ENCODE measurements at regions not wholly inside any gene's neighbourhood (a gene's known extent, or its start where the extent isn't known, plus 50 kb on each side); places are given as distances from the start of the nearest gene placed in this dataset.

DNA sequence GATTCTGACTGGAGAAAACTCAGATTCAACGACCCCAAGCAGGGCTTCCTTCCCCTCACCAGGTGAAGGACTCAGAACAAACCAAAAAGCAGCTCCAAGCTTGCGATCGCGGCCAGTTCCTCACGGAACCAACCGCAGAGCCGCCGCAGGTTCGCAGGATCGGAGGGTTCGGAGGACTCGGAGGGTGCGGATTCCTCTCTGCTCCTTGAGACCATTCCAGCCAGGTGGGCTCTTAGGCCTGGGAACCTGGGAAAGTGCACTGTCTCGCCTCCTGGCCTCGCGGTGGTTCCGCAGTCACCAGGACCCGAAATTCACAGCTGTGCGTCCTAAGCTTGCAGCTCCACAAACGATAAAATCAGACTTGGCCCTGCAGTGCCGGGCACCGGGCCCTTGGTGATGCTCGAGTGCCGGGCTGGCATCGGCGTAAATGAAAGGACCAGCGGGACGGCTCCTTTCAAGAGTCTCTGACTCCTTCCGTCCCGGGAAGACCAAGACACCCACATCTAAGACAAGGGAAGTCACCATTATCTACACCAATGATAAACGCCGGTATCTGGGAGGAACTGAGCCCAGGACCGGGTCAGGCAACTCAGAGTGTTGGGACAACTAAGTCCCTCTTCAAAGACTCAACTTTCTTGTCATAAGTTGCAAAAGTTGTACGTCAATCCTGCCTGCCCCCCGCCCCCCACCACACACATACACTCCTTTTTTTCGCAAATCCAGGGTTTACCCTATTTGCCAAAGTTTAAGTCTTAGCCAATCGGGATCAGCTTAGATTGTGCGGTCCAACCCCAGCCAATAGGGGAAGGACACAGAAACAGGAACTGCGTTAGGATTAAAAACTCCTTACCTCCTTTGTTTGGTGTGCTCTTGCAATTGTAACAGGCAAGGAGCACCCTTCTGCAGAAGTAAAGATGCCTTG, 69.8 kb upstream of the PRSS16 start:
- TF ChIP-seq, protein P1, sequence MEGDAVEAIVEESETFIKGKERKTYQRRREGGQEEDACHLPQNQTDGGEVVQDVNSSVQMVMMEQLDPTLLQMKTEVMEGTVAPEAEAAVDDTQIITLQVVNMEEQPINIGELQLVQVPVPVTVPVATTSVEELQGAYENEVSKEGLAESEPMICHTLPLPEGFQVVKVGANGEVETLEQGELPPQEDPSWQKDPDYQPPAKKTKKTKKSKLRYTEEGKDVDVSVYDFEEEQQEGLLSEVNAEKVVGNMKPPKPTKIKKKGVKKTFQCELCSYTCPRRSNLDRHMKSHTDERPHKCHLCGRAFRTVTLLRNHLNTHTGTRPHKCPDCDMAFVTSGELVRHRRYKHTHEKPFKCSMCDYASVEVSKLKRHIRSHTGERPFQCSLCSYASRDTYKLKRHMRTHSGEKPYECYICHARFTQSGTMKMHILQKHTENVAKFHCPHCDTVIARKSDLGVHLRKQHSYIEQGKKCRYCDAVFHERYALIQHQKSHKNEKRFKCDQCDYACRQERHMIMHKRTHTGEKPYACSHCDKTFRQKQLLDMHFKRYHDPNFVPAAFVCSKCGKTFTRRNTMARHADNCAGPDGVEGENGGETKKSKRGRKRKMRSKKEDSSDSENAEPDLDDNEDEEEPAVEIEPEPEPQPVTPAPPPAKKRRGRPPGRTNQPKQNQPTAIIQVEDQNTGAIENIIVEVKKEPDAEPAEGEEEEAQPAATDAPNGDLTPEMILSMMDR (IDR thresholded peaks at IDR 0.05): no peak
- no peak for TF ChIP-seq POLR2A (IDR thresholded peaks at IDR 0.05)
- 0 to 1% methylated on average over 39 of the region's 39 CpGs for WGBS, 2 donors
- peak overlapping the region; percentile 72 for H3K4me3 ChIP-seq (ENCODE audit: low read depth, poor library complexity, severe bottlenecking)
- DNase-seq (ENCODE audit: low spot score in 2 of 2): peak; percentile 74 to 94
- intact Hi-C loops (cut with DNase I; ENCODE audit: low total_unique reads): no loop called here

DNA sequence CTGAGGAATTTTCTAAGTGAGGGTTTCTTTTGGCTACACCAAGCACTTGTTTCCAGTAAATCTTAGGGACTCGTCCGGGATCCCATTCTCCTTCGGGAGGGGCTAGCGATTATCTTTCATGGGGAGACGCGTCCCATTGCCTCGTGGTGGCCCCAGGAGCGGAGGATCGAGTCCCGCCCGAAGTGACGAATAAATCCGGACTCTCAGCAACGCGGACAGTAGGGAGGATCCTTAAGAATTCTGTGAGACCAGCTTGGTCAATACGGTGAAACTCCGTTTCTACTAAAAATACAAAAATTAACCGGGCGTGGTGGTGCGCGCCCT, 69.1 kb upstream of the PRSS16 start:
- 4 to 5% methylated on average over 21 of the region's 21 CpGs for WGBS, 2 donors
- peak overlapping the region; percentile 72 for H3K4me3 ChIP-seq (ENCODE audit: low read depth, poor library complexity, severe bottlenecking)
- TF ChIP-seq, protein P1 (IDR thresholded peaks at IDR 0.05): no peak
- TF ChIP-seq POLR2A (IDR thresholded peaks at IDR 0.05): no peak
- no peak for DNase-seq (ENCODE audit: low spot score in 2 of 2)
- intact Hi-C loops (cut with DNase I; ENCODE audit: low total_unique reads): no loop called here

GRCh38 chr6:27178860-27179259, 68.6 kb upstream of the PRSS16 start:
- no peak overlapping the region for H3K4me3 ChIP-seq (ENCODE audit: low read depth, poor library complexity, severe bottlenecking)

GRCh38 chr6:27183060-27183832, 64.3 kb upstream of the PRSS16 start:
- WGBS, 2 donors: 79% methylated on average over 9 of the region's 9 CpGs

More at GRCh38 chr6:27178860-27179259, 68.6 kb upstream of the PRSS16 start:
- WGBS, 2 donors: 37 to 47% methylated on average over 15 of the region's 15 CpGs
- no peak for TF ChIP-seq POLR2A (IDR thresholded peaks at IDR 0.05)
- TF ChIP-seq, protein P1 (IDR thresholded peaks at IDR 0.05): no peak
- intact Hi-C loops (cut with DNase I; ENCODE audit: low total_unique reads): no loop called here
- no peak for DNase-seq (ENCODE audit: low spot score in 2 of 2)

DNA sequence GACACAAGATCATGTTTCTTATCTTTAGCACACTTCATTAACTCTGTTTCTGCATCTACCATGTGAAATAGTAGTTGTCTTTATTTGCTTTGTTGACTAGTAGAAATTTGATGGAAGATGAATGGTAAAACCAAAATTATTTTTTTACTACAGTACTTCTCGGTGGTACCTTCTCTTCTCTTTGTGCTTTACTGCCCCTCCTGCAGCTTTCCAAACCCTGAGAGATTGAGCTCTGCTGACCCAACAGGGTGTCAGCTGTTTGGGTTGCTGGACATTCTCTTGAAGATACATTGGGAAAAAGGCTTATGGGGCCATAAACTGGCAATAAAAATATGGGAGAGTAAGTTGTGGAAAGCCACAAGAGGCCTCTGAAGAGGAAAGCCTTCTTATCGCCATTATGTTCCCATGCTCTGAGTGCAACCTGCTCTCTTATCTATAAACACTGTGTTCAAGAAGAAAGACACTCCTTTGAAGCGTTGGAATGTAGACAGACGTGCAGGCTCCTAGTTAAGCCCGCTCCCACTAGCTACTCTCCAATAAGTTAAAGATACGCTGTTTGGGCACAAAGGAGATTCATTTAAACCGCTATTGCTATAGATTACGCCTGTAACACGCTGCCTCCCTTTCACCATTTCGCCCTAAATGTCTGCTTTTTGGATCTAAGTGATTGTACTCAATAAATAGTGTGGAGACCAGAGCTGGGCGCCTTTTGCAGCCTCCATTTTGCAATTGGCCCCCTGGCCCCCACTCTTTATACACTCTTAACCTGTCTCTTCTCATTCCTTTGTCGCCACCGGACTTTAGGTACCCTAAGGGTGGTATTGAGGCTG, 60.1 kb upstream of the PRSS16 start:
- 16 to 24% methylated on average over 13 of the region's 13 CpGs for WGBS, 2 donors
- intact Hi-C loops (cut with DNase I; ENCODE audit: low total_unique reads): no loop called here
- peak overlapping the region; percentile 74 for H3K4me3 ChIP-seq (ENCODE audit: low read depth, poor library complexity, severe bottlenecking)
- no peak for TF ChIP-seq POLR2A (IDR thresholded peaks at IDR 0.05)
- TF ChIP-seq, protein P1 (IDR thresholded peaks at IDR 0.05): no peak
- no peak for DNase-seq (ENCODE audit: low spot score in 2 of 2)

More at GRCh38 chr6:27183060-27183832, 64.3 kb upstream of the PRSS16 start:
- DNase-seq (ENCODE audit: low spot score in 2 of 2): no peak
- TF ChIP-seq, protein P1 (IDR thresholded peaks at IDR 0.05): no peak
- no peak for TF ChIP-seq POLR2A (IDR thresholded peaks at IDR 0.05)
- intact Hi-C loops (cut with DNase I; ENCODE audit: low total_unique reads): no loop called here
- no peak overlapping the region for H3K4me3 ChIP-seq (ENCODE audit: low read depth, poor library complexity, severe bottlenecking)
